DMS53 treated with DMSO at 0.1 percent for 48 hours (cell line): ENCODE measurements at regions not wholly inside any gene's neighbourhood (a gene's known extent, or its start where the extent isn't known, plus 50 kb on each side); places are given as distances from the start of the nearest gene placed in this dataset.
"Not testable (repeated sequence)": the region's sequence is repeated elsewhere in the genome, so short reads cannot be mapped to it uniquely, and the experiment has no call there.

ENCODE experiments used
- DNase-seq: peaks from one replicate; lab custom pipeline; 2025; ENCODE audit not compliant: unreplicated experiment; lab: John Stamatoyannopoulos, UW

DNA sequence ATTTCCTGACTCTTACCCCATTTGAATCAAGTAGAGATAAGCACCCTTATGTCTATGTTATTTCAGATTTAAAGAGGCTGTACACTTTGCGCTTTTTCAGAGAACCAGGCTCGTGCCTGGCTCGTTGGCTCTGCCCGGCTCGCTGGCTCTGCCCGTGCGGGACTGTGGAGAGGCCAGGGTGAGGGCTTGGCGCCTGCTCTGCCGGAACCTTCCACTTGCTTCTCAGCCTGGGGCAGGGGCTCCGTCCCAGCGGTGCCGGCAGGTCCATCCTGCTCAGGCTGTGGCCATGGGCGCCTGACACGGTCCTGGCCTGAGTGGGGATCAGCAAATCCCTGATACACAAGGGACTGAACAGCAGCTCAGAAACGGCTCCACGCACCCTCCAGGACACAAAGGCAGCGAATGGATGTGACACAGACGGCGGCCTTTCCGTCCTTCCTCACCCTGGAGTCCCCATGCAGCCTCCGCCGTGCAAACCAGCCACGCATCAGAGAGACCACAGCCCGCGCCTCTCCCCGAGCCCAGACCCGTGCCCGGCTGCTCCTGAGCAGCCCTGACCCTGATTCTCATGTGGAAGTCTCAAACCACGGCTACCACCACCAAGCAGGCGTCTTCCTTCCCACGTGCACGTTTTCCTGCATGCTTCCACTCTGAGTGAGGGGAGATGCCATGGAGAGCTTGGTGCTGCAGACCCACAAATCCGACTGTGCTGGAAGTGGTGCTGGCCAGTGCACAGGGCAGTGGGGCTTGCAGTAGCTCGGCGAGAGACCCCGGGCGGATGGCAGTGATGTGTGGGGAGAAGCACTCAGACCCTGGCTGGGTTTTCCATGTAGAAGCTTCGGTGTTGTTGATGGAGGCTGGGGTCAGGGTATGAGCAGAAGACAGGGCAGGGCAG is 233.9 kb downstream of the ERMARD start:
- DNase-seq = no peak

DNA sequence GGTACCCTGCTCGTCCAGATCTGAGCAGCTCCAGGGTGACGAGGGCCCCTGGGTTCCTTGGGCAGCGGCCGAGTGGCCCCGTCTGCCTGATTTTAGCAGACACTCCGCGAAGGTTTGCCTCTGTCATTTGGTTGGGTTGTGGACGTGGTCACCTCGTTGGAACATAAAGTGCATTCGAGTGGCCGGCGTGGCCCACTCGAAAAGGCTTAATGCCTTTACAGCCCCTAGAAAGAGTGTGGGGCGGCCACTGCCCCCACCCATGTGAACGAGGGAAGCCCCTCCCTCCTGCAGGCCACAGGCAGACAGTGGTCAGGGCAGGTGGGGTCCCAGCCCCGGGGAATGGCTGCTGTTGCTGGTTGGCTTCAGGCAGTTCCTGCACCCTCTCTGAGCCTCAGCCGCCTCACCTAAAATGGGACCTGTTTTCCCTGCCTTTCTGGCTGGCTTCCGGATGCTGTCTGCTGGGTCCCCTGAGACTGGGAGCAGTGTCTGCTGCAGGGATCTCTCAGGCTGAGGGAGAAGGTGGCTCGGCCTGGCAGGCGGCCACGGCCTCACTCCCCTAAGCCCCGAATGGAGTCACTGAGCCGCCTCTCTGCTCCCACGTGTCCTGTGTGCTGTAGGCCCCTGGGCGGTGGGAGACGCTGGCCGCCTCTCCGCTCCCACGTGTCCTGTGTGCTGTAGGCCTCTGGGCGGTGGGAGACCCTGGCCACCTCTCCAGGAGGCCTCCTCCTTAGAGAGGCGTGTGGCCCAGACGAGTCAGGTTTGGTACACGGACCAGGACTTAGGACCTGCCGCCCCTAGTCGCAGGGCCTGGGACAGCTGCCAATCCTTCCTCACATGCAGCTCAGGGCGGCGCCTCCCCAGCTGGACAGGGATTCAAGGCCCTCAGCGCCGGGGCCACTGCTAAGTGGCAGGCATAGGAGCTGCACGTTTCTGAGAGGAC is 233.0 kb downstream of the ERMARD start:
- no peak for DNase-seq

DNA sequence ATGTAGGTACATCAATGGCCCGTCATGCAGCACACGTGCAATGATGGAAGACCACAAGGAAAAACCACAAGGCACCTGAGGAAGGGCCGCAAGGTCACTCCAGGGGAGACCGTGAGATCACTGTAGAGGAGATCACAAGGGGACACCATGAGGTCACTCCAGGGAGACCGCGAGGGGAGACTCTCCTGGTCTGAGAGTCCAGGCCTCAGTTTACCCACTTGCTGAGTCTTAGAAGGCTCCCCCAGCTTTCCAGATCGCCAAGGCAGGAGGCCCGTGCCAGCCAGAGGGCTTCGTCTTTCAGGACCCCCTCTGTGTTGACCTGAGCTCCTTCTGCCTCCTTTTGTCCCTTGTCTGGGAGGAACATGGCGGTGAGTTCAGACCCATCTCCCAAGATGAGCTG is 232.2 kb downstream of the ERMARD start:
- no peak for DNase-seq

DNA sequence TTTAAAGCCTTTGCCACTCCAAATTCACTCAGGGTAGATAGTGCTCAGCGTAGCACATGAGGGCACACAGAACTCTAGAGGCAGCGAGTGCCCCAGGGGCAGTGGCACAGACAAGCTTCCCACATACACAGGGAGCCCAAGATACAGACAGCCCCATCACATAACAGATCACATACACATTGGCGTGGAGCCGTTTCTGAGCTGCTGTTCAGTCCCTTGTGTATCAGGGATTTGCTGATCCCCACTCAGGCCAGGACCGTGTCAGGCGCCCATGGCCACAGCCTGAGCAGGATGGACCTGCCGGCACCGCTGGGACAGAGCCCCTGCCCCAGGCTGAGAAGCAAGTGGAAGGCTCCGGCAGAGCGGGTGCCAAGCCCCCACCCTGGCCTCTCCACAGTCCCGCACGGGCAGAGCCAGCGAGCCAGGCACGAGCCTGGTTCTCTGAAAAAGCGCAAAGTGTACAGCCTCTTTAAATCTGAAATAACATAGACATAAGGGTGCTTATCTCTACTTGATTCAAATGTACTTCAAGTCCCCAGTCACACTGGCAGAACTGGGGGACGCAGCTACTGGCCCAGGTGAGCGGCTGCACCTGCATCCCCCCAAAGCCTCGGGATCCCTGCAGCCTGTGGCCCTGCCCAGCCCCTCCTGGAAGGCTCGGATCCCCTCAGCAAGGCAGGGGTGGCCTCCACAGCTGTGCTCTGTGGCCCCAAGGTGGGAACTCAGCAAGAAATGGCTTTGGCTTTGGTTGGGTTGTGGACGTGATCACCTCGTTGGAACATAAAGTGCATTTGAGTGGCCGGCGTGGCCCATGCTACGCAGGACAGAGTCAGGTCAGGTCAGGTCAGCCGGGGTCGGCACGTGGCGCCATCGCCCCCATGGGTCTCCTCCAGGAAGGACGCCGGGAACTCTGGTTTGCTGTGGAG is 231.3 kb downstream of the ERMARD start:
- no peak for DNase-seq

DNA sequence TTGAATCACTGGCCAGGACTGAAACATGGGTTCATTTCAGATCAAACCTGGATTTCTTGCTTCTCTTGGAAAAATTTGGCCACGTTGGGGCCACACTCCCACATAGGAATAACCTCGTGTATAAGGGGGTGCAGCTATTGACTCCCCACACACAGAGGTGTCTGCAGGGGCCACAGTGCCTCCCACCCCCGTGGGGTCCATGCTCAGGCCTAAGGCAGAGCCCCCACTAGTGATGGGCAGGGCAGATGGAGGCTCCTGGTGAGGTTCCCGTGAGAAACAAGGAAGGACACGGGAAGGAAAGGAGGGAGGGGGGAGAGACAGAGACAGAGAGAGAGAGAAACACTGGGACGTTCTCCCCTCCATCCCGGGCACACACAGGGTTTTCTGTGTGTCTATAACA is 230.5 kb downstream of the ERMARD start:
- no peak for DNase-seq

DNA sequence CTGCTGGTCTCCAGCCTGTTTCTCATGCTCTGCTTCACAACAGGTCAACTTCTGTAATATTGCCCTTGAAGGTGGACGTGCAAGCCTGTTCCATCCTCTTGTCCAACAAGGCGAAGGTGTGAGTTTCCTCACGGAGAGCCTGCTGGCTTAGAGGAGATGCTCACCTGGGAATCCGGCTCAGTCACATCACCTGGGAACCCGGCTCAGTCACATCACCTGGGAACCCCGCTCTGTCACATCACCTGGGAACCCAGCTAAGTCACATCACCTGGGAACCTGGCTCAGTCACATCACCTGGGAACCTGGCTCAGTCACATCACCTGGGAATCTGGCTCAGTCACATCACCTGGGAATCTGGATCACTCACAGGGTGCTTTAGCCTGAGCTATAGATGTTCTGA is 230.1 kb downstream of the ERMARD start:
- DNase-seq = no peak

DNA sequence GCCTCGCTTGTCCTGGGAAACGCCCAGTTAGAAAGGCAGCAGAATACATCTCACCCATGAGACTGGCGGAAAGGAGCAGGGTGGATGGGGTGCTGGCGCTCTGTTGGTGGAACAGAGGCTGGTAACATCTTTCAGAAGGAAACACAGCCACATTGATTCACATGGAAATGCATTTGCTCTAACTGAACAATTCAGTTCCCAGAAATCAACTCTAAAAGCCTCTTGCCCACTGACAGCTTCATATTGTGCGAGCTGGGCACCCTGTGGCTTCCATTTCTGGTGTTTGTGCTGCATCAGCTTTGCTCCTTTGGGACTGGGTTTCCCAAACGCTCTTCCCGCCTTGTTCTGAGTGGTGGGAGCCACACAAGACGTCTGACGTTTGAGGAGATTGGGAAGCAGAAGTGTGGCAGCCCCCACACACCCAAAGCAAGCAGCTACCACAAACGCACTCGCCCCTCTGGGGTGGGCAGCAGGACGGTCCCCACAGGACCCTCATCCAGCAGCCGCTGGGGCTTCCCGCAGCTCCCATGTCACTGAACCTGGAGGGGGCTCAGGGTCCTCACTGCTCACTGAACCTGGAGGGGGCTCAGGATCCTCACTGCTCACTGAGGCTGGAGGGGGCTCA is 229.5 kb downstream of the ERMARD start:
- DNase-seq = no peak

DNA sequence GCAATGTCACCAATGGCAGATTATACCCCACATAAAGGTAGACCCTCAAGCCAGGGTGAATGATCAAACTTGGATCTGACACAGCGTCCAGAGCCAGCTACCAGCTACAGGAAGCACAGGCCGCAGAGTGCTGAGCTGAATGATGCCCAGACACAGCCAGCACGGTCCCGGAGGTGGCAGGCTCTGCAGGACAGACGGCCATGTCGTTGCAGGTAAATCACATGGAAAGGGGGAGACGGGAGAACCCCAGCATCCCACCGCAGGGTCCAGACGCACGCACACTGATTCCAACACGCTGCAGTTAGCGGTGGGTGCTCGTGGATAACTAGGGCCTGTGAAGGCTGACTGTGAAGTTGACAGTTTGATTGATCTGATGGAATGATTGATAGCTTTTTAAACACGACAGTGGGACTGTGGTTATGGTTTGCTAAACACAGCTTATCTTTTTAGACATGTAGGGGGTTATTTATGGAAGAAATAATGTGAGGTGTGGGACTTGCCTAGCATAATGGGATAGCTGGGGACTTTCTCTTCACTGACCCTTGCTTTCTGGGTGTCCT is 228.5 kb downstream of the ERMARD start:
- no peak for DNase-seq

DNA sequence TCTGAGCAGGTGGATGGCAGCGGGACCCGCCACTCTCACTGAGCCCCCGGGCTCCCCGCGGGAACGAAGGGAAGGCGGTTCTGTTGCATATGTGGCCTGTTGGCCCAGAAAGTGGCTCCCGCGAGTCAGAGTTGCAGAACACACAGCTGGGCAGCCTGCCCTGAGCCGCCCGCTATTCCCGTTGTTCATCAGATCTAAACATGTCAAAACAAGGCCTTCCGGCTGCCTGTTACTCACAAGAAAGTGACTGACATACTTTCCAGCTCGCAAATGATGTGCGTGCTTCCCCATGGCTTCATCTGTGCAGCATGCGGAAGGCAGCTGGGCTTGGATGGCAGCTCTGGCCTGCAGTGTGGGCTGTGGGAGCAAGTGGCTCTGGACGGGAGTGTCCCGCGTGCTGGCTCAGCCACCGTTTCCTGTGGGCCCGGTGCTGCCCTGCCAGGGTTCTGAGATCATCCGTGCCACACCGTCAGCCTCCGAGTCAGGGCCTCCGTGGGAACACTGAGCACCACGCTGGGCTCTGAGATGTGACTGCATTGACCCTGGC is 227.3 kb downstream of the ERMARD start:
- no peak for DNase-seq

DNA sequence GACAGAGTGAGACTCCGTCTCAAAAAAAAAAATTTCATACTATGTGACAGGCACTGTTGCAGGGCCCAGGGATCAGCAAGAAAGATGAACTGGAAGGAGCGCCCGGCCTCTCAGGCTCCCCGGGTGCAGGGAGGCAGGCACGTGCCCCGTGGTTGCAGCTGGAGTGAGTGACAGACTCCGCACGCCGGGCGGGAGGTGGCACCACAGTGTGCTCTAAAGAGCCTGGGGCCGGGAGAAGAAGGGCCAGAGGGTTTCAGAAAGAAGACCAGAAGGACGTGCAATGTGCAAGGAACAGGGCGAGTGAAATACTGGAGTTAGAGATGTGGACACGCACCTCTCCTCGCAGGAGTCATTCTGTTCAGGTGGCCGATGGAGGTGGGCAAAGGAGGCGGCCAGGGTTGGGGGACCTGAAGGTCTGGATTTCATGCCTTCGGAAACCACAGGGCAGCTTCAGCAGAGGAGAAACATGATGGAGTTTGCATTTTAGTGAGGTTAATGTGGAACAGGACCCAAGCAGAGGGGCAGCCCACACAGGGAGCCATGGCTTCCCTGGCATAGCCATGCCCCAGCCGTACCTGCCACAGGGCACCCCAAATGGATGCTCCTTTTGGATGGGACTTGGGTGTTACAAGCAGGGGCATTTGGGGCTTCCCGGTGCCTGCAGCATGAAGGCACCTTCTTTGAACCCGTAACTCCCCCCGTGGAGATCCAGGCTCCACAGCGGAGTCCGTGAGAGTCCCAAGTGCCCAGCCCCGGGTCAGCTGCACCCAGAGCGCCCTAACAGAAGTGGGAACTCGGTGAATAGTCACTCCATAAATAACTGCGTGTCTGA is 226.2 kb downstream of the ERMARD start:
- DNase-seq = no peak

DNA sequence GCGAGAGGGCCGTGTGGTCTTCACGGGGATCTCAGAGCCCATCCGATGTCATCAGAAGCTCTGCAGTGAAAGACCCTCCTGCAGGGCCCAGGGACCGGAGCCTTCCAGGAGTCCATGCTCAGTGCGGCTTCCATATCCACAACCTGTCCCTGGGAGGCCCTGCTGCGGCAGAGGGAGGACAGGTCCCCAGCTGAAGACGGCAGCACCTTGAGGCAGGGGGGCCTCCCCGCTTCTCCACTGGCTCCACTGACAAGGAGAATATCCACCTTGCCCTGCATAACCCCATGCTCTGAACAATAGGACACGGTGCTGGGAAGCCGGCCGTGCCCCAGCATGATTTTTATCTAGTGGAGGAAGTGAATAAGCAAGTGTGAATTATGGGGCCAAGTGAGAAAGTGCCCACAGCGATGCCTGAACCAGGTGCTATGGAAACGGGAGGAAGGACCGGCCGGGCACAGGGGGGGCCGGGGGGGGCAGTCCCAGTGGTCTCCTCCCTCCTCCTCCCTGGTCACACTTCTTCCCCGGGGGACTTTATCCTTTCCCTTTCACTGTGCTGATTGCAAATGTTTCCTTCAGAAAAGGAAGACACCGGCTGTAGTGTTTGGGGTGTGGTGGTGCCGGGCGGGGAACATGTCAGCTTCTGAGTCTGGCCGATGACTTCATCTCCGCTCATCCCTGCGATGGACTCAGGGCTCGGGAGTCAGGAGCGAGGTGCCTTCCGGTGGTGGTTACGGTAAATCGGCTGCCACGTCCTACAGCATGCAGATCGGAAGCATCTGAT is 225.1 kb downstream of the ERMARD start:
- no peak for DNase-seq

DNA sequence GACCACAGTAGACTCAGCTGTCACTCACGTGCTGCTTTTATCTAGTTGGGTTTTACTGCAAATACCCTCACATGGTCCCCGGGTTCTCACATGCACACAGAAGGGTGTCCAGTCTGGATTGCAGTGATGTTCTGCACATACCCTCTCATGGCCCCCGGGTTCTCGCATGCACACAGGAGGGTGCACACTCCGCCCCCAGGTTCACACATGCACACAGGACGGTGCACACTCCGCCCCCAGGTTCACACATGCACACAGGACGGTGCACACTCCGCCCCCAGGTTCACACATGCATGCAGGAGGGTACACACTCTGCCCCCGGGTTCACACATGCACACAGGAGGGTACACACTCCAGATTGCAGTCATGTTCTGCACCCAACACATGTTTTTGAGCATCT is 224.3 kb downstream of the ERMARD start:
- no peak for DNase-seq

DNA sequence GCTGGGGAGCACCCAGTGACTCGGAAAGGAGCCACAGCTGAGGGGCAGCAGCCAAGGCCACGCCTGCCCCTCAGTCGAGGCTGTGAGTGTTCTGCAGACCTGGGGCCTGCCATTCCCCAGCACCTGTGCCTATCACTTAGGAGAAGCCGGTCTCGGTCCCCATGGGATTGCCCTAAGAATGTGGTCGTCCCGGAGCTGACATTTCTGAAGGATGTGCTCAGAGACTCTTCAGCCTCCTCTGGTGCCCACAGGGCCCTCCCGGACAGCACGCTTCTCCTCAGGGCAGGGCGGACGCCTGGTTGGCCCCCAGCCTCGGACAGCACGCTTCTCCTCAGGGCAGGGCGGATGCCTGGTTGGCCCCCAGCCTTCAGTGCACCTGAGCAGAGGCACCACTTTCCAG is 223.9 kb downstream of the ERMARD start:
- DNase-seq = no peak

DNA sequence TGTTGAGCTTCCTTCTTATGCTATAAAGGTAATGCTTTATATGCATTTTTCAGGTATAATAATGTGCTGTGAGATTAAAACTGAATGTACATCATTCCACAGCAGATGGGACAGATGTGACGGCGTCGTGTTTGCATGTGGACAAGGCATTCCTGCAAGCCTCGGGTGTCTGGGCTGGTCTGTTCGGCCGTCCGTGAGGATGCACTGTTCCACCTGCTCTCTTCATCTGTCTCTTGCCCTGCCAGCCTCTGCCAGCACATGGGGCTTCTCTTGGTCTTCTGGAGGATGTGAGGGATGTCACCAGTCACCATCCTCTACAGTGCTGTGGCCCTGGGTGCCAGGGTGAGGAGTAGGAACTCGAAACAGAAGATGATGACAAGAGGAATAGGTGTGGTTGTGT is 223.2 kb downstream of the ERMARD start:
- DNase-seq = no peak

DNA sequence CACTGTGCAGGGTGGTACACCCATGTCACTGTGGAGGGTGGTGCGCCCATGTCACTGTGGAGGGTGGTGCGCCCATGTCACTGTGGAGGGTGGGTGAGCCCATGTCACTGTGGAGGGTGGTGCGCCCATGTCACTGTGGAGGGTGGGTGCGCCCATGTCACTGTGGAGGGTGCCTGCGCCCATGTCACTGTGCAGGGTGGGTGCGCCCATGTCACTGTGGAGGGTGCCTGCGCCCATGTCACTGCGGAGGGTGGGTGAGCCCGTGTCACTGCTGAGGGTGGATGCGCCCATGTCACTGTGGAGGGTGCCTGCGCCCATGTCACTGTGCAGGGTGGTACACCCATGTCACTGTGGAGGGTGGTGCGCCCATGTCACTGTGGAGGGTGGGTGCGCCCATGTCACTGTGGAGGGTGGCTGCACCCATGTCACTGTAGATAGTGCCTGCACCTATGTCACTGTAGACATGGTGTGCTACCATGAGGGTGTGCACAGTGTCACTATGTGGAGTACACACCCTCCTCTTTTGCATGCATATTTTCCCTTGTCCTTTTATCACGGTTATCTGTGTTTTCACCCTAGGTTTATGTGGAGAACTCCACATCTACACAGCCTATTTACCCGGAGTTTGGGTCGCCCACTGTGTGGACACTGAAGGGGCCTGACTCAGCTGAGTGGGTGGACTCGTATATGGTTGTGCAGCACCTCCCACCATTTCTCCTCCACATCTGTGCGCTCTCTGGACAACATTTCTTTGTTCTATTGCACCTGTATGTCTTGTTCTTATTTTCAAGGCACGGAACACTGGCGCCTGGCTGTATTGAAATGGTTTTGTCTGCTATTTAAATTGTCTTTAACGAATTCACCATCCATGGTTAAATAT is 222.4 kb downstream of the ERMARD start:
- DNase-seq = not testable (repeated sequence)

DNA sequence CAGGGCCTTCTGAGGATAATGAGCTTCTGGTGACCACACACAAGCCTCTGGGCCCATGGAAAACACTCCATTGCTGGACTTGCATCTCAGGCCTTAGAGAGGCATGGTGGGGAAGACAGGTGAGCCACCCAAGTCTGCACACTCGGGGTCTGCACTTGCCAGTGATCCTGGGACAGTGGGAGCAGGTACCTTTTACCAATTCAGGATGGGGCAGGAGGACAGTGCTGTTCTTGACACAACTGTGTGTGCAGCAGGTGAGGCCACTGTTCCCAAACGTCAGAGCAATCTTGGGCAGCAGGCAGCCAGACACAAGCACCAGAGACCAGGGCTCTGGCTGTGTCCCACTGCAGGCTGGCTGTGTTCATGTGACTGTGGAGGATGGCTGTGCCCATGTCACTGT is 221.3 kb downstream of the ERMARD start:
- no peak for DNase-seq

DNA sequence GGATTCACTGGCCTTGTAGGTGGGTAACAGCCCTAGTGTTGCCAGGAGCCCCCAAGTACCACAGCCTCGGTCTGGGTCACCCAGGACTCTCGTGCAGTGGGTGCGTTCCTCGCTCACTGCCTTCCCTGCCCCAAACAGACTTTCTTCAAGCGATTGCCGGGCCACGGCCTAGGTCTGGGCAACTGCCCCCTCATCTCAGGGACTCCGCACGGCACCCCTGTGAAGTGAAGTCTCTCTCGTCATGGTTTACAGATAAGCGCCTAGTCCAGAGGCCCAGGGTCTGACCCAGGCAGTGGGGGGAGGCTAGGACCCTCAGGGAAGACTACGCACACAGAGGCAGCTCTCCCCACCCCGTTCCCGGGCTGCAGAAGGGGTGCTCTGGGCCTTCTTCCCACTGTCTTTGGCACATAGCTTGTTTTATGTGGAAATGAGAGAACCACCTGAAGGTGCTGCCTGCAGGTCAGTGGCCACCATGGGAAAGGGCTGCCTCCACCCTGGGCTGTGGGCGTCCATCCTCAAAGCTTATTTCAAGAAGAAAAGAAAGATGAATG is 220.8 kb downstream of the ERMARD start:
- DNase-seq = no peak
